Right lobe of liver (tissue), 4 donors: ENCODE measurements at regions not wholly inside any gene's neighbourhood (a gene's known extent, or its start where the extent isn't known, plus 50 kb on each side); places are given as distances from the start of the nearest gene placed in this dataset.

Experiments
- POLR2A ChIP-seq: fragments of 450-650 bp; IDR thresholded peaks from one replicate; pipeline ENCODE4 v1.6.1; 2017; ENCODE audit warnings: antibody characterized with exemption, mild to moderate bottlenecking
- TF ChIP-seq, protein P1 (sequence below), 4 donors: fragments of 200-600 bp in 3 of 4; fragments of 450-650 bp in 1 of 4; IDR thresholded peaks; one replicate each; pipeline versions ENCODE4 v1.5.1 to v1.8.0; 2016 to 2022; ENCODE audit warnings: antibody characterized with exemption in 4 of 4, mild to moderate bottlenecking in 2 of 4
- donor health status: DM: no; HTN: no; CAD: no.
- donor health status: DM: no; HTN: no; CAD: no.
- donor health status: DM: no; HTN: yes; CAD: no.

DNA sequence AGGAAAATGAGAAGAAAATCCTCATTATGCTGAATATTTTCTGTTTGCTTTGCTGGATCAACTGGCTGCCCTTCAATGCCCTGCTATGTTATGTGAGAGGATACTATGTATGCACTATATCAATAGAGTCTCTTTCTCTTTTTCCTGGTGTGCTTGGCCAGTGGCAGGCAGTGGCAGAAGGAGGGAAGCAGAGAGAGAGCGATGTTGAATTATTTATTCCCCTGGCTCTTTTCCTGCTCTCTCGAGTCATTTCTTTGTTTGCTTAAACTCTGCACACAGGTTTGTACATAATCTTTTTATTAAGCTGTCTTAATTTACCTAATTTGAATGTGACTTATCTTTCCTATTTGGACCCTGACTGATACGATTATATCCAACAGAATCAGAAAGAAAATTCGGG is 1727.3 kb downstream of the SUCLG1 start:
- TF ChIP-seq, protein P1, sequence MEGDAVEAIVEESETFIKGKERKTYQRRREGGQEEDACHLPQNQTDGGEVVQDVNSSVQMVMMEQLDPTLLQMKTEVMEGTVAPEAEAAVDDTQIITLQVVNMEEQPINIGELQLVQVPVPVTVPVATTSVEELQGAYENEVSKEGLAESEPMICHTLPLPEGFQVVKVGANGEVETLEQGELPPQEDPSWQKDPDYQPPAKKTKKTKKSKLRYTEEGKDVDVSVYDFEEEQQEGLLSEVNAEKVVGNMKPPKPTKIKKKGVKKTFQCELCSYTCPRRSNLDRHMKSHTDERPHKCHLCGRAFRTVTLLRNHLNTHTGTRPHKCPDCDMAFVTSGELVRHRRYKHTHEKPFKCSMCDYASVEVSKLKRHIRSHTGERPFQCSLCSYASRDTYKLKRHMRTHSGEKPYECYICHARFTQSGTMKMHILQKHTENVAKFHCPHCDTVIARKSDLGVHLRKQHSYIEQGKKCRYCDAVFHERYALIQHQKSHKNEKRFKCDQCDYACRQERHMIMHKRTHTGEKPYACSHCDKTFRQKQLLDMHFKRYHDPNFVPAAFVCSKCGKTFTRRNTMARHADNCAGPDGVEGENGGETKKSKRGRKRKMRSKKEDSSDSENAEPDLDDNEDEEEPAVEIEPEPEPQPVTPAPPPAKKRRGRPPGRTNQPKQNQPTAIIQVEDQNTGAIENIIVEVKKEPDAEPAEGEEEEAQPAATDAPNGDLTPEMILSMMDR (IDR thresholded peaks at IDR 0.05) = no peak
- TF ChIP-seq POLR2A = no peak
